ENCODE measurements at regions not wholly inside any gene's neighbourhood (a gene's known extent, or its start where the extent isn't known, plus 50 kb on each side); places are given as distances from the start of the nearest gene placed in this dataset.

- DNase-seq (ENCODE audit: low spot score): no peak
Measured at GRCh38 chr3:81439108-81439507, 322.3 kb downstream of the GBE1 start.

DNA sequence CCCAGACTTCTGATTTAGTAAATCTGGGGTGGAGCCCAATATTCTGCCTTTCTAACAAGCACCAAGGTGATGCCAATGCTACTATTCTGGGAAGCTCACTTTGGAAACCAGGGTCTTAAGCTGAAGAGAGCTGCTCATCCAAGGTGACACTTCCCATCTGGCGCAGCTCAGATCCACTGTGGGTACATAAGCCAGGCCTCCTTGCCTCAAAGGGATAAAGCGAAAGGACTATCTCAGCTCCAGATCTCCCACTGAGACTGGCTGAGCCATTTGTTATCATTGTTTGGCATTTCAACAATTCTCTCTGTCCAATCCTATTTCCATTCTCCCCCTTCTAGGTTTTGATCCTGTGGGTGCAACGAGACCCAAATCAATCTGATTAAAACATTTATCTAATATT lies 323.8 kb downstream of the GBE1 start:
- DNase-seq (ENCODE audit: low spot score): no peak

DNA sequence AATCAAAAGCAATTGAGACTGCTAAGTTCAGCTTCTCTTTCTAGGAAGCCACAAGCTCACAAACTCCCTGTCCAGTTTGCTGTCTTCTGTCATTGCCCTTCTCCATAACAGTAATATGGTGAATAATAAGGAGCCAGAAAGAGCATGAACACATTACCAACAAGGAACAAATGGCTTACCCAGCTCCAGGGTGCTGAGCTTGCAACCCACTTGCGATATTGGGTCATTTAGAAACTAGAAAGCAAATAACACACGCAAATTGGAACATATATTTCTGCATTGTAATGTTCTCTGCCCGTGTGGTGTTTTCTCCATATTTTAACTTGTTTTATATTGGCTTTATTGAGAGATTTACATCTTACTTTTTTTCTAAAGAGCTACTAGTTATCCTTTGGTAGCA lies 325.3 kb downstream of the GBE1 start:
- no peak for DNase-seq (ENCODE audit: low spot score)

DNA sequence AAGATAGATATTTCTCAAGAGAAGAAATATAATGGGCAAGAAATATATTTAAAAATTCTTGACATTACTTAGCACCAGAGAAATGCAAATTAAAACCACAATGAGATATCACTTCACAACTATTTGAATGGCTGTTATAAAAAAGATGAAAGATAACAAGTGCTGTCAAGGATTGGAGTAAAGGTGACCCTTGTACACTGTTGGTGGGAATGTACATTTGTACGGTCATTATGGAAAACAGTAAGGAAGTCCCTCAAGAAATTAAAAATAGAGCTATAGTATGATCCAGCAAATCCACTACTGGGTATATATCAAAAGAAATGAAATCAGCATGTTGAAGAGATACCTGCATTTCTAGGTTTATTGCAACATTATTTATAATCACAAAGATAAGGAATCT lies 326.4 kb downstream of the GBE1 start:
- no peak for DNase-seq (ENCODE audit: low spot score)

GRCh38 chr3:81434161-81434560 lies 327.3 kb downstream of the GBE1 start:
- DNase-seq (ENCODE audit: low spot score): no peak

DNA sequence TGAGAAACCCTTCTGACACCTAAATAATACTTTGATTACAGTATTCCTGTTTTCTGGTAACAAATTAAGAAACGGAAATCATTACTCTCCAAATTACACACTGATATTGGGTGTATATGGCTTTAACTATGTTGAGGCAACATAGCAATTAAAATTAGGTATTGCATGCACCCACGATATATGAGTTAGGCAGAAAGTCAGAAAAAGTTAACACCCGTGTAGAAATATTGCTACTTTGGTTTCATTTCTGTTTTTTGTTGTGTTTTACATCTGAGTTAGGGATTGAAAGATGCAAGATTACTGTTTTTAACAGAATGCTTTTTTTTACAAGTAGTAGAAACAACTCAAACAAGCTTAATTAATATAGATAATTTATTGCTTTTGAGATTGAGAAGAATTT lies 327.8 kb downstream of the GBE1 start:
- DNase-seq (ENCODE audit: low spot score): no peak

DNA sequence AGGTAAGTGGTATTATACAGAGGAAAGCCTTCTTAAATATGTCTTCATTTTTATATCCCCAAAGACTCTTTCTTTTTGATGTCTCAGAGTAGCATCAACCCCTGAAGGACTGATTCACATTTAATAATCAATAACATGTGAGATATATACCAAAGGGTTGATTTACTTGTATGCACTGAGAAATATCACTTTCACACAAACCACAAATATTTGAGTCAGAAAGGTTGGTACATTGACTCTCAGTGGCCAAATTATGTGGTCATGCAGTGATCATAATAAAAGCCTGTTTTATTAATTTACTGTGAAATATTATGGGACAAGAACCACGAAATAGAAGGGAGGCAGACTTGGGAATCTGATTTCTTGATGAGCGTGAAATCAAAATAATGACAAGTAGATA lies 329.0 kb downstream of the GBE1 start:
- DNase-seq (ENCODE audit: low spot score): no peak

DNA sequence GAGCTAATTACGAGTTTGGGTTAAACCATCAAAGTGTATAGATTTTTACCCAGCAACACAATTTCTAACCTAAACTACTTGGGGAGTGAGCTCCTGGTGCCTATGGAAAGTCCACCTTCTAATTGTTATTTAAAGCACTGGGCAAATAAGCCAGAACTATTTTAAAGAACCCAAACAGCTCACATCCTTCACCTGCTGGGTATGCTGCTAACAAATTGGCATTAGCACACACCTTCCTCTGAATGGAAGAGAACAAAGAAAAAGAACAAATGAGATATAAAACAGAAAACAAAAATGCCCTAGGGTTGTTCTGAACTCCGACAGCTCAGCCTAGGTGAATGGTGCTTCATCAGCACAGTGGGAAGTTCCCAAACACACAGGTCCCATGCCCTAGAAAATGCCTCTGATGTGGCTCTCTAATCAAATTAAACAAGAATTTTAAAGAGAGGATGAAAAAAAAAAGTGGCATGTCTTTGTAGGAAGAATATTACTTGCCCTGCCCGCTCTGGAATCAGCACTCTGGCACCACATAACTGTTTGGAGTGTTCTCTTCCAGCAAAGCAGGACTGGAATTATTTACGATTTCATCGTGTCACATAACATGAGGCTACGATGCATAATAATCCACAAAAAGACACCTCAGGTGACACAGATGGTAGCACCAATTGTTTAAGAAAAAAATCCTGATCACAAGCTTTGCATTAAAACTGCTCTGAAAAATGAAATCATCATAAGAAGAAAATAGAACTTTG lies 334.4 kb downstream of the GBE1 start:
- no peak for DNase-seq (ENCODE audit: low spot score)

GRCh38 chr3:81425198-81425868 lies 336.1 kb downstream of the GBE1 start:
- no peak for DNase-seq (ENCODE audit: low spot score)

DNA sequence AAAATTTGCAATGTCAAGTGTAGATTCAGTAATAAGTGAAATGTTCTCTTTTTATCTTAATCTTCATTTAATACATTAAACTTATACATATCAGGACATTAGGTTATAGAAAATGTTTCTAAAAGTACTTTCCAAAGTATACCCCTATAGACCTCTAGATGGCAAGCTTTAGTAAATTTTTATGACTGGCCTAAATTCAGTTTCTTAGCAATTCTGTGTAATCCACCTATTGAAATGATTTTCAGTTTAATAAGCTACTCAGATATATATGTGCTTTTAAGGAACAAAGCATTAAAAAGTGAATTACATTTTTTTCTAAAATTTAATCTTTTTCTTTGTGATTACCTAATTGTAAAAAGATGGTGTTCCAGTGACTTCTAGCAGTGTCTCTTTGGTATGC lies 342.2 kb downstream of the GBE1 start:
- DNase-seq (ENCODE audit: low spot score): peak; percentile 16

- DNase-seq (ENCODE audit: low spot score): no peak
Measured at GRCh38 chr3:81416812-81417211, 344.6 kb downstream of the GBE1 start.

- no peak for DNase-seq (ENCODE audit: low spot score)
Measured at GRCh38 chr3:81406318-81406717, 355.1 kb downstream of the GBE1 start.

DNA sequence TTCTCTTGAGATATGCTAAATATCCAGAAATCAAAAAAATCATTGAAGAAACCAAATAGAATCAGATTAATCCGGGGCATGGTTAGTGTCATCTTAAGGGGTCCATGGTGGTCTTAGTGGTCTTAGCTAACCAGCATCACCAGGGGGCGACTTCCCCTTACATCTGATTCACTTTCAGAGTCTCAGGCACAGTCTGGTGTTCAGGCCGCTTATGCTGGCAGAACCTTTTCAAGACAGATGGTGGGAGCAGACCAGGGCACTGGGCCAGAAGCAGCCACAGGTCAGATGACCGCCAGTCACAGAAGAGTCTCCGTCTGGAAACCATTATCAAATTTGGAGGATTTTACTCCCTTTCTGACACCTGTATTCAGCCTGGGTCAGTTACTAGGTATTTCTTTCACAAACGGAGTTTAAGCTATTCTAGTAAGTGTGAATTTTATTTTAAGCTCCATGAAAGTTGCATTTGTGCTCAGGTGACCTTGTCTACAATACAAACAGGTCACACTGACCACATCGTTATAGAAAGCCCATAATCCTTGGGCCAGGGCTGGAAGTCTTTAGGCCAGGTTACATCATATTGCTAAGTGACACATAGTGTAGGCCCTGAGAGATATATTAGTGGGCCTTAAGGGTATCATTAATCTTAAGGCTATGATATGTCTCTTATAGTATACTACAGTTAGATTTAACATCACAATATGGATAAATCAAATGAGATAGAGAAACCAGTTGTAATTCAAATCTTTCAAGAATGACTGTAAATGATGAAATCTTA lies 365.5 kb downstream of the GBE1 start:
- DNase-seq (ENCODE audit: low spot score): no peak

DNA sequence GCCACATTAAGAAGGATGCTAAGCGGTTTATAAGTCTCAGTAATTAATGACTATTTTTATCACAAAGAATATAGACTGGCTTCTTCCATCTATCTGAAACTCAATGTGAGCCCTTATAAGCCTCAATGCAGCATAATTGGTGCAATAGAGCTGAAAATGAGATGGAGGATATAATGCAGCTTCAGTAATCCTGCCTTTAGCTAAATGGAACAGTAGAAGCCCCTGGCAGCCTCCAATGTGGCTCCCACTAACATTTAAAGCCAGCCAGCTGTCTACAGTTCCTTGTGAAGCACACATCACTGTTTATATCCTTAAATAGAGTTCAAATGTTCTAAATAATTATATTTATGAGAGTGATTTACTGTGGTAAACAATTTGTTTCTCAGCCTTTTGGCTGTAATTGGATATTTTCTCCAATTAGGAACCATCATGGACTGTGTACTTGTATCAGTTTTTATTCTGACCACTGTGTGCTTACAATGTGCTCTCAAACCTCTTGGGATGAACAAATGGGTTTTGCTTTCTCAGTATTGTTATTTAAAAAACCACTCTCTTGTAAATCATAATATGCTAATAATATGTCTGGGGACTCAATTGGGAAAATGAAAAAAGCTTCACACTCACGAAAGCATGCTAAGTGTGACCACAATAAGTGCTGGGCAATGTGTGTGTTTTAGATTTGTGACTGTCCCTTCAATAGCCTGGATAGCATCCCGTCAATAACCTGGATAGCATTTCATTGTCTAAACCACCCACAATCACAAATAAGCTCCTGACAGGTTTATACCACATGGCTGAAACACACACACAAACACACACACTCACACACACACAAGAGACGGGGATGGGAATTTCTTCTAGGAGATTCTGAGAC lies 366.6 kb downstream of the GBE1 start:
- DNase-seq (ENCODE audit: low spot score): no peak

DNA sequence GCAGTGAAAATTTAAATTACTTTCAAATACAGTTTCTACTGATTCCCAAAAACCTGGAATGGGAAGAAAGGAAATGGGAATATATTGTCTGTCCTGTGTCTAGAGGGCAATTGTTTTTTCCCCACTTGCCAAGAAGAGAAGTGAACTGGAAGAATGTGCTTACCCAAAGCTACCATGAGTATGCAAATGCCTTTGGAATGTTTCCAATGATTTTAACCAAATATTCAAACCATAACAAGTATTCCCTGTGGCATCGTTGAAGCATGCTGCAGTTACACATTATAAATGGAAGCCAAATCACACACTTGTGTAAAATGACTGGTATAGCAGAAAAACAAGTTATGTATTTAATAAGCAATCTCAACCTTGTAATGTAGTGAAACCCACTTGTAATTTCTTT lies 368.2 kb downstream of the GBE1 start:
- no peak for DNase-seq (ENCODE audit: low spot score)

- DNase-seq (ENCODE audit: low spot score): no peak
Measured at GRCh38 chr3:81390796-81391195, 370.6 kb downstream of the GBE1 start.

DNA sequence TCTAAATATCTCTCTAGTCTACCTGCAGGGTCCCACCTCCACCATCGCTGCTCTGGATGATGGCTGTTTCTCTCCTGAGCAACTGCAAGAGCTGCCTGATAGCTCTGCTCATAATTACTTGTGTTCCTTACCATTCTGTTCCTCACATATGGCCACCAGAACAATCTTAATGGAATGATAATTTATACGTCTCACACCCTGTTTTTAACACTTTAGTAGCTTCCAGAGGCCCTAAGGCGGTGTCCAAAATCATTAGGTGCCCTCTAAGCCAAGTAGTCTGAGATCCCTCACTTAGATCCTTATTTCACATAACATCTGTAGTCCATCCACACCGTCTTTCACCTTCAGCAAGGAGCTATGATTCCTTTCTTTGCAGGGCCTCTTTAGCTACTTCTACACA lies 373.3 kb downstream of the GBE1 start:
- no peak for DNase-seq (ENCODE audit: low spot score)

DNA sequence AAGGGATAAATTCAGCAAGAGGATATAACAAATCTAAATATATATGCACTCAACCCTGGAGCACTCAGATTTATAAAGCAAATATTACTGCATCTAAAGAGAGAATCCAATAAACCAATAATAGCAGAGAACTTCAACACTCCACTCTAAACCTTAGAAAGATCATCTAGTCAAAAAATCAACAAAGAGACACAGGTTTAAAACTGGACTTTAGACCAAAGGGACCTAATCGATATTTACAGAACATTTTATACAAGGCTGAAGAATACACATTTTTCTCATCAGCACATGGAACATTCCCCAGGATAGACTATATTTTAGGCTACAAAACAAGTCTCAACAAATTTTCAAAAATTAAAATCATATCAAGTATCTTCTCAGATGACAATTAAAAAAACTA lies 379.0 kb downstream of the GBE1 start:
- no peak for DNase-seq (ENCODE audit: low spot score)

- no peak for DNase-seq (ENCODE audit: low spot score)
Measured at GRCh38 chr3:81380234-81380633, 381.2 kb downstream of the GBE1 start.

GRCh38 chr3:81378552-81379293 lies 382.7 kb downstream of the GBE1 start:
- no peak for DNase-seq (ENCODE audit: low spot score)

DNA sequence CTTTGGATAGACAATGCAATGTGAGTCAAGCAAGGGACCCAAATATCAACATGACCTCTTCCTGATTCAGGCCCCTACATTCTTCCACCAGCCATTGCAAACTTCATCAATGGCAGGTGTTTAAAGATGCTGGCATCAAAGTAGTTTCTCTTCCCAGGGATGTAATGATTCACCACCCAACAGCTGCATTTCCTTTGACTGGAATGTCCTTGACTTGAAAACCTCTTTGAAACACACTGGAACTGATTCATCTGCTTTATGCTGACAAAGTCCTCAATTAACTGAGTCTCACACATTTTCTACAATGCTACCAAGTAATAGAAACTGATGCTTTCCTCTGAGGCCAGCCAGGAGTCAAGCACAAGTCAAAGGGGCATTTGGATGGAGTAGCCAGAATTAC lies 385.5 kb downstream of the GBE1 start:
- no peak for DNase-seq (ENCODE audit: low spot score)

All from SW480 (cell line).